ENCODE measurements at regions not wholly inside any gene's neighbourhood (a gene's known extent, or its start where the extent isn't known, plus 50 kb on each side); places are given as distances from the start of the nearest gene placed in this dataset.
"Not testable (repeated sequence)": the region's sequence is repeated elsewhere in the genome, so short reads cannot be mapped to it uniquely, and the experiment has no call there.

DNA sequence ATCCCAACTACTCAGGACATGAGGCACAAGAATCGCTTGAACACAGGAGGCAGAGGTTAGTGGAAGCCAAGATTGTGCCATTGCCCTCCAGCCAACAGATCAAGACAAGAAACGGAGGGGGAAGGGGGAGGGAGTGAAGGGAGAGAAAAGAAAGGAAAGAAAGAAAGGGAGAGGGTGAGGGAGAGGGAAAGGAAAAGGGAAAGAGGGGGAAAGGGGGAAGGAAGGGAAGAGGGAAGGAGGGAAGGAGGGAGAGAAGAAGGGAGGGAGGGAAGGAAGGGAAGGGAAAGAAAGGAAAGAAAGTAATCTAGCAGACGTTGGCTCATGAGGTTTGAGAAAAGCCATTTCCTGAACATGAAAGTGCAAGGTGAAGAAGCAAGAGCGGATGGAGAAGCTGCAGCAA, 53.1 kb upstream of the SETMAR start:
- peaks cover 7% of the 10 kb centered on the region for H3K4me1 Mint-ChIP-seq (ENCODE audit: low read depth)
- TF ChIP-seq, protein P1, sequence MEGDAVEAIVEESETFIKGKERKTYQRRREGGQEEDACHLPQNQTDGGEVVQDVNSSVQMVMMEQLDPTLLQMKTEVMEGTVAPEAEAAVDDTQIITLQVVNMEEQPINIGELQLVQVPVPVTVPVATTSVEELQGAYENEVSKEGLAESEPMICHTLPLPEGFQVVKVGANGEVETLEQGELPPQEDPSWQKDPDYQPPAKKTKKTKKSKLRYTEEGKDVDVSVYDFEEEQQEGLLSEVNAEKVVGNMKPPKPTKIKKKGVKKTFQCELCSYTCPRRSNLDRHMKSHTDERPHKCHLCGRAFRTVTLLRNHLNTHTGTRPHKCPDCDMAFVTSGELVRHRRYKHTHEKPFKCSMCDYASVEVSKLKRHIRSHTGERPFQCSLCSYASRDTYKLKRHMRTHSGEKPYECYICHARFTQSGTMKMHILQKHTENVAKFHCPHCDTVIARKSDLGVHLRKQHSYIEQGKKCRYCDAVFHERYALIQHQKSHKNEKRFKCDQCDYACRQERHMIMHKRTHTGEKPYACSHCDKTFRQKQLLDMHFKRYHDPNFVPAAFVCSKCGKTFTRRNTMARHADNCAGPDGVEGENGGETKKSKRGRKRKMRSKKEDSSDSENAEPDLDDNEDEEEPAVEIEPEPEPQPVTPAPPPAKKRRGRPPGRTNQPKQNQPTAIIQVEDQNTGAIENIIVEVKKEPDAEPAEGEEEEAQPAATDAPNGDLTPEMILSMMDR (IDR thresholded peaks at IDR 0.05): no peak
- ChIA-PET CTCF (no interaction called here), POLR2A (no interaction called here)
- H3K9me3 Mint-ChIP-seq: no peaks in the 10 kb centered on the region
- H3K4me3 Mint-ChIP-seq: no peak overlapping the region
- H3K36me3 Mint-ChIP-seq (ENCODE audit: low read depth): no peaks in the 10 kb centered on the region
- ATAC-seq (no peak), DNase-seq (no peak)
- H3K27ac Mint-ChIP-seq: no peak overlapping the region
- intact Hi-C loops (cut with micrococcal nuclease): no loop called here
- H3K27me3 Mint-ChIP-seq: no peaks in the 10 kb centered on the region

DNA sequence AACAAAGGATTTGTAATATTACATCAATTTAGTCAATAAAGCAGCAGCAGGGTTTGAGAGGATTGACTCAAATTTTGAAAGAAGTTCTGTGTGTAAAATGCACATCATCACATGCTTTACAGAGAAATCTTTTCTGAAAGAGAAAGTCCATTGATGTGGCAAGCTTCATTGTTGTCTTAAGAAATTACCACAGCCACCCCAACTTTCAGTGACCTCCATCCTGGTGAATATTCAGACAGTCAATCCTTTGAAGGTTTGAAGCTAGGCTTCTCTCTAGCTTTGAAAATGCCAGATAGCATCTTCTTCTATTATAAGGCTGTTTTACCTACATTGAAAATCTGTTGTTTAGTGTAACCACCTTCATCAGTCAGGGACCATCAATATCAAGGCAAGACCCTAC, 51.8 kb upstream of the SETMAR start:
- H3K27me3 Mint-ChIP-seq: no peaks in the 10 kb centered on the region
- no peaks in the 10 kb centered on the region for H3K9me3 Mint-ChIP-seq
- ATAC-seq (no peak), DNase-seq (peak; percentile 7)
- intact Hi-C loops (cut with micrococcal nuclease): no loop called here
- H3K27ac Mint-ChIP-seq: no peak overlapping the region
- ChIA-PET POLR2A (no interaction called here), CTCF (interaction anchor here (1.2 kb wide), 1 partner anchor 20 kb away, joined by 3 read pairs; no protein-coding TSS in a partner anchor)
- TF ChIP-seq, protein P1 (IDR thresholded peaks at IDR 0.05): no peak
- H3K4me1 Mint-ChIP-seq (ENCODE audit: low read depth): peaks cover 7% of the 10 kb centered on the region
- no peak overlapping the region for H3K4me3 Mint-ChIP-seq
- H3K36me3 Mint-ChIP-seq (ENCODE audit: low read depth): no peaks in the 10 kb centered on the region

DNA sequence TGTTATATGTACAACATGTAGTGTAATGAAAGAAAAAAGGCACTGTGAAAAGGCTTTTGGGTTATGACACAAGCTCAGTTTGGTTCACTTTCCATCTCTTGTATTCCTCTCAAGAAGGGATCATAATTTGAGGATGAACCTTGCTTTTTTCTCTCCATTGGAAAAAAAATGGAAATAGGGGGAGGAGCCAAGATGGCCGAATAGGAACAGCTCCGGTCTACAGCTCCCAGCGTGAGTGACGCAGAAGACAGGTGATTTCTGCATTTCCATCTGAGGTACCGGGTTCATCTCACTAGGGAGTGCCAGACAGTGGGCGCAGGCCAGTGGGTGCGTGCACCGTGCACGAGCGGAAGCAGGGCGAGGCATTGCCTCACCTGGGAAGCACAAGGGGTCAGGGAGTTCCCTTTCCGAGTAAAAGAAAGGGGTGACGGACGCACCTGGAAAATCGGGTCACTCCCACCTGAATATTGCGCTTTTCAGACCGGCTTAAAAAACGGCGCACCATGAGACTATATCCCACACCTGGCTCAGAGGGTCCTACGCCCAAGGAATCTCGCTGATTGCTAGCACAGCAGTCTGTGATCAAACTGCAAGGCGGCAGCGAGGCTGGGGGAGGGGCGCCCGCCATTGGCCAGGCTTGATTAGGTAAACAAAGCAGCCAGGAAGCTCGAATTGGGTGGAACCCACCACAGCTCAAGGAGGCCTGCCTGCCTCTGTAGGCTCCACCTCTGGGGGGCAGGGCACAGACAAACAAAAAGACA, 49.9 kb upstream of the SETMAR start:
- H3K36me3 Mint-ChIP-seq (ENCODE audit: low read depth); POLR2A ChIA-PET; H3K27me3 Mint-ChIP-seq; intact Hi-C loops (cut with micrococcal nuclease); H3K9me3 Mint-ChIP-seq; H3K27ac Mint-ChIP-seq; ATAC-seq; H3K4me3 Mint-ChIP-seq; DNase-seq; CTCF ChIA-PET; H3K4me1 Mint-ChIP-seq (ENCODE audit: low read depth): not testable (repeated sequence)
